K562 (cell line): ENCODE measurements at regions not wholly inside any gene's neighbourhood (a gene's known extent, or its start where the extent isn't known, plus 50 kb on each side); places are given as distances from the start of the nearest gene placed in this dataset.

Source experiments
- EP400 ChIP-seq: fragments of 450-650 bp; IDR thresholded peaks from 2 replicates; pipeline ENCODE4 v1.6.1; 2017; ENCODE audit warnings: antibody characterized with exemption, mild to moderate bottlenecking, moderate library complexity
- ETV5 ChIP-seq: sonication (generic); formaldehyde crosslinking; IDR thresholded peaks from 2 replicates; pipeline ENCODE4 v1.4.0; 2020; ENCODE audit warnings: low read depth, mild to moderate bottlenecking, missing genetic modification reagents
- EZH2 ChIP-seq: IDR thresholded peaks from 2 replicates; pipeline ENCODE4 v1.6.1; 2012; ENCODE audit warnings: low read depth, mild to moderate bottlenecking, inconsistent platforms, low read length, borderline replicate concordance
- FOXP4 ChIP-seq: sonication (generic); formaldehyde crosslinking; IDR thresholded peaks from 2 replicates; pipeline ENCODE4 v1.8.0; 2022; ENCODE audit warnings: mild to moderate bottlenecking, missing genetic modification reagents, borderline replicate concordance
- MAFG ChIP-seq: fragments of 450-650 bp; conservative IDR thresholded peaks from 2 replicates; pipeline ENCODE4 v1.6.1; 2016; ENCODE audit warnings: missing genetic modification characterization, missing compliant biosample characterization
- MAZ ChIP-seq, 2 experiments: fragments of 450-650 bp in 1 of 2; sonication (generic) in 1 of 2; formaldehyde crosslinking; IDR thresholded peaks in 1 of 2; conservative IDR thresholded peaks in 1 of 2; 2 replicates each; pipeline versions ENCODE4 v1.4.0 to v1.5.0; 2020; ENCODE audit warnings: mild to moderate bottlenecking in 1 of 2, missing genetic modification reagents in 1 of 2
- MECOM ChIP-seq: fragments of 250-450 bp; sonication (Bioruptor Pico); IDR thresholded peaks from 2 replicates; pipeline ENCODE4 v1.8.0; 2022; ENCODE audit warnings: inconsistent platforms
- MEF2A ChIP-seq: IDR thresholded peaks from 2 replicates; pipeline ENCODE4 v1.6.1; 2011; ENCODE audit warnings: low read depth, mild to moderate bottlenecking, low read length, moderate library complexity; ENCODE audit not compliant: control insufficient read depth
- MEF2D ChIP-seq: conservative IDR thresholded peaks from 2 replicates; pipeline ENCODE4 v1.6.1; 2016; ENCODE audit warnings: low read depth, missing genetic modification characterization, missing compliant biosample characterization
- NFIC ChIP-seq: fragments of 450-650 bp; IDR thresholded peaks from 2 replicates; pipeline ENCODE4 v1.6.1; 2017; ENCODE audit warnings: mild to moderate bottlenecking, inconsistent platforms
- SMARCA4 ChIP-seq: fragments of 450-650 bp; IDR thresholded peaks from 2 replicates; pipeline ENCODE4 v1.6.1; 2016
- SPI1 ChIP-seq: IDR thresholded peaks from 2 replicates; pipeline ENCODE4 v1.6.1; 2011; ENCODE audit warnings: low read depth, low read length, control low read depth, borderline replicate concordance
- TAF9B ChIP-seq: fragments of 450-650 bp; IDR thresholded peaks from 2 replicates; pipeline ENCODE4 v1.6.1; 2018; ENCODE audit warnings: mild to moderate bottlenecking; ENCODE audit not compliant: partially characterized antibody
- TEAD4 ChIP-seq, 2 experiments: sonication (generic) in 1 of 2; formaldehyde crosslinking in 1 of 2; IDR thresholded peaks; 2 replicates each; pipeline versions ENCODE4 v1.6.1 to v1.8.0; 2012 to 2022; ENCODE audit warnings: borderline replicate concordance in 1 of 2, inconsistent platforms in 1 of 2, low read length in 1 of 2, mild to moderate bottlenecking in 1 of 2, missing genetic modification reagents in 1 of 2
- TFAP4 ChIP-seq: sonication (generic); formaldehyde crosslinking; IDR thresholded peaks from 2 replicates; pipeline ENCODE4 v1.8.0; 2022; ENCODE audit warnings: missing genetic modification reagents, mild to moderate bottlenecking, moderate library complexity, borderline replicate concordance
- THRAP3 ChIP-seq: fragments of 450-650 bp; IDR thresholded peaks from 2 replicates; pipeline ENCODE4 v1.6.1; 2016; ENCODE audit warnings: mild to moderate bottlenecking, inconsistent platforms, borderline replicate concordance
- TOE1 ChIP-seq, 2 experiments: fragments of 450-650 bp in 1 of 2; sonication (generic) in 1 of 2; formaldehyde crosslinking in 1 of 2; IDR thresholded peaks; 2 replicates each; pipeline versions ENCODE4 v1.7.1 to v1.8.0; 2016 to 2022; ENCODE audit warnings: borderline replicate concordance in 2 of 2, mild to moderate bottlenecking in 2 of 2, antibody characterized with exemption in 1 of 2, inconsistent platforms in 1 of 2, low read depth in 1 of 2, missing genetic modification reagents in 1 of 2, moderate library complexity in 1 of 2
- ZFP1 ChIP-seq: fragments of 450-650 bp; formaldehyde crosslinking; IDR thresholded peaks from 2 replicates; pipeline ENCODE4 v1.4.0; 2020; ENCODE audit warnings: mild to moderate bottlenecking, mixed read lengths
- ZNF24 ChIP-seq: fragments of 450-650 bp; IDR thresholded peaks from 2 replicates; pipeline ENCODE4 v1.6.1; 2016
- TF ChIP-seq, protein P1 (sequence below): IDR thresholded peaks from 2 replicates; pipeline ENCODE4 v1.6.1; 2012; ENCODE audit warnings: low read depth, low read length, improper control_type of control experiment, borderline replicate concordance
- TF ChIP-seq, protein P2 (sequence below): sonication (generic); IDR thresholded peaks from 2 replicates; pipeline ENCODE4 v1.6.1; 2016

GRCh38 chr6:15922510-15923250, 206.2 kb upstream of the MYLIP start (continued):
- no peak for TF ChIP-seq ZFP1 (CRISPR knock-in tag)
- TF ChIP-seq, protein P1, sequence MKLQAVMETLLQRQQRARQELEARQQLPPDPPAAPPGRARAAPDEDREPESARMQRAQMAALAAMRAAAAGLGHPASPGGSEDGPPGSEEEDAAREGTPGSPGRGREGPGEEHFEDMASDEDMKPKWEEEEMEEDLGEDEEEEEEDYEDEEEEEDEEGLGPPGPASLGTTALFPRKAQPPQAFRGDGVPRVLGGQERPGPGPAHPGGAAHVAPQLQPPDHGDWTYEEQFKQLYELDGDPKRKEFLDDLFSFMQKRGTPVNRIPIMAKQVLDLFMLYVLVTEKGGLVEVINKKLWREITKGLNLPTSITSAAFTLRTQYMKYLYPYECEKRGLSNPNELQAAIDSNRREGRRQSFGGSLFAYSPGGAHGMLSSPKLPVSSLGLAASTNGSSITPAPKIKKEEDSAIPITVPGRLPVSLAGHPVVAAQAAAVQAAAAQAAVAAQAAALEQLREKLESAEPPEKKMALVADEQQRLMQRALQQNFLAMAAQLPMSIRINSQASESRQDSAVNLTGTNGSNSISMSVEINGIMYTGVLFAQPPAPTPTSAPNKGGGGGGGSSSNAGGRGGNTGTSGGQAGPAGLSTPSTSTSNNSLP: peak; percentile 83; the same call in 1 of the 2 replicates
- peak; percentile 94 for TF ChIP-seq NFIC
- TF ChIP-seq MAZ (CRISPR knock-in tag; conservative IDR thresholded peaks at IDR 0.05 in 1 of 2, IDR thresholded peaks at IDR 0.05 in 1 of 2): peak; percentile 50 to 52; a peak in 2 of 4 replicates
- peak; percentile 42; the same call in 1 of the 2 replicates for TF ChIP-seq EP400
- 0 out of 2 replicates have a peak, but pooled peaks have one; percentile 60 for TF ChIP-seq MEF2A
- TF ChIP-seq FOXP4: no peak
- 0 out of 2 replicates have a peak, but pooled peaks have one; percentile 15 for TF ChIP-seq MAFG (tag)
- TF ChIP-seq ETV5 (CRISPR knock-in tag): peak; percentile 99
- no peak for TF ChIP-seq THRAP3
- TF ChIP-seq SPI1: peak; percentile 75
- no peak for TF ChIP-seq MECOM (CRISPR knock-in tag)
- TF ChIP-seq, protein P2, sequence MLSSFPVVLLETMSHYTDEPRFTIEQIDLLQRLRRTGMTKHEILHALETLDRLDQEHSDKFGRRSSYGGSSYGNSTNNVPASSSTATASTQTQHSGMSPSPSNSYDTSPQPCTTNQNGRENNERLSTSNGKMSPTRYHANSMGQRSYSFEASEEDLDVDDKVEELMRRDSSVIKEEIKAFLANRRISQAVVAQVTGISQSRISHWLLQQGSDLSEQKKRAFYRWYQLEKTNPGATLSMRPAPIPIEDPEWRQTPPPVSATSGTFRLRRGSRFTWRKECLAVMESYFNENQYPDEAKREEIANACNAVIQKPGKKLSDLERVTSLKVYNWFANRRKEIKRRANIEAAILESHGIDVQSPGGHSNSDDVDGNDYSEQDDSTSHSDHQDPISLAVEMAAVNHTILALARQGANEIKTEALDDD: 0 out of 2 replicates have a peak, but pooled peaks have one; percentile 45
- TF ChIP-seq SMARCA4: peak; percentile 92
- TF ChIP-seq TOE1 (IDR thresholded peaks at IDR 0.05; ENCODE audit: borderline replicate concordance): peak; percentile 33; the same call in 1 of the 2 replicates
- no peak for TF ChIP-seq TOE1 (CRISPR knock-in tag; IDR thresholded peaks at IDR 0.05; ENCODE audit: borderline replicate concordance, low read depth)
- TF ChIP-seq TAF9B: peak; percentile 20
- TF ChIP-seq ZNF24: 0 out of 2 replicates have a peak, but pooled peaks have one; percentile 18
- TF ChIP-seq TFAP4 (CRISPR knock-in tag): peak; percentile 72; the same call in 1 of the 2 replicates
- peak; percentile 80 for TF ChIP-seq MEF2D
- peak; percentile 100 for TF ChIP-seq TEAD4 (IDR thresholded peaks at IDR 0.05; ENCODE audit: low read length)
- TF ChIP-seq TEAD4 (CRISPR knock-in tag; IDR thresholded peaks at IDR 0.05; ENCODE audit: borderline replicate concordance): peak; percentile 92; the same call in 1 of the 2 replicates
- TF ChIP-seq EZH2: no peak
